Thymus (tissue), 11 donors: ENCODE measurements at regions not wholly inside any gene's neighbourhood (a gene's known extent, or its start where the extent isn't known, plus 50 kb on each side); places are given as distances from the start of the nearest gene placed in this dataset.

Experiments used
- DNase-seq, 9 donors: peaks; one replicate each; pipeline ENCODE4 v3.0.0-alpha.2; 2013; ENCODE audit warnings: low spot score in 9 of 9, low read depth in 6 of 9, missing footprints in 1 of 9
- H3K27ac ChIP-seq, 2 donors: one replicate each; pipeline ENCODE4 v1.5.1; 2013; ENCODE audit warnings: control low read depth in 1 of 2, low read depth in 1 of 2, low read length in 1 of 2, mild to moderate bottlenecking in 1 of 2, moderate library complexity in 1 of 2
- H3K27me3 ChIP-seq, 2 donors: one replicate each; pipeline ENCODE4 v1.5.1; 2013; ENCODE audit warnings: low read length in 1 of 2; ENCODE audit not compliant: control insufficient read depth in 2 of 2, insufficient read depth in 1 of 2
- H3K36me3 ChIP-seq, 2 donors: one replicate each; pipeline ENCODE4 v1.5.1; 2013; ENCODE audit warnings: low read length in 1 of 2, mild to moderate bottlenecking in 1 of 2, moderate library complexity in 1 of 2; ENCODE audit not compliant: control insufficient read depth in 2 of 2, insufficient read depth in 2 of 2
- H3K4me1 ChIP-seq, 2 donors: one replicate each; pipeline ENCODE4 v1.5.1; 2013; ENCODE audit warnings: low read length in 2 of 2; ENCODE audit not compliant: control insufficient read depth in 2 of 2, insufficient read depth in 2 of 2
- H3K4me3 ChIP-seq, 2 donors: one replicate each; pipeline ENCODE4 v1.5.1; 2013; ENCODE audit warnings: low read length in 2 of 2, control low read depth in 1 of 2, mild to moderate bottlenecking in 1 of 2
- H3K9me3 ChIP-seq, 2 donors: one replicate each; pipeline ENCODE4 v1.5.1; 2013; ENCODE audit warnings: low read length in 1 of 2, mild to moderate bottlenecking in 1 of 2; ENCODE audit not compliant: control insufficient read depth in 2 of 2, insufficient read depth in 1 of 2
- WGBS: extraction: QIAGEN DNeasy Blood & Tissue Kit; methylation state at CpG from one replicate; pipeline ENCODE4 v1.1.7; 2013; 5-methylcytosine and 5-hydroxymethylcytosine counted together
- donor health status: healthy.

GRCh38 chr10:53412651-53413050 lies 640.1 kb upstream of the MBL2 start:
- H3K27me3 ChIP-seq = no peaks in the 10 kb centered on the region
- WGBS = 94% methylated on average over 2 of the region's 2 CpGs
- no peaks in the 10 kb centered on the region for H3K36me3 ChIP-seq
- no peaks in the 10 kb centered on the region for H3K4me1 ChIP-seq
- no peak overlapping the region for H3K4me3 ChIP-seq
- DNase-seq = no peak
- H3K27ac ChIP-seq = no peak overlapping the region
- no peaks in the 10 kb centered on the region for H3K9me3 ChIP-seq

GRCh38 chr10:53406532-53406931 lies 633.9 kb upstream of the MBL2 start:
- DNase-seq = no peak
- H3K4me3 ChIP-seq = no peak overlapping the region
- no peaks in the 10 kb centered on the region for H3K36me3 ChIP-seq
- H3K27me3 ChIP-seq = no peaks in the 10 kb centered on the region
- no peak overlapping the region for H3K27ac ChIP-seq
- H3K4me1 ChIP-seq = no peaks in the 10 kb centered on the region
- no peaks in the 10 kb centered on the region for H3K9me3 ChIP-seq
- WGBS = over 99% methylated on average over 3 of the region's 3 CpGs

GRCh38 chr10:53403688-53404087 lies 631.1 kb upstream of the MBL2 start:
- H3K4me3 ChIP-seq = no peak overlapping the region
- no peaks in the 10 kb centered on the region for H3K4me1 ChIP-seq
- H3K27me3 ChIP-seq = no peaks in the 10 kb centered on the region
- DNase-seq = no peak
- 35% methylated on average over 4 of the region's 4 CpGs for WGBS
- no peaks in the 10 kb centered on the region for H3K36me3 ChIP-seq
- no peak overlapping the region for H3K27ac ChIP-seq
- no peaks in the 10 kb centered on the region for H3K9me3 ChIP-seq

- 94% methylated on average over 3 of the region's 3 CpGs for WGBS
- no peaks in the 10 kb centered on the region for H3K36me3 ChIP-seq
- no peak overlapping the region for H3K27ac ChIP-seq
- no peak for DNase-seq
- no peaks in the 10 kb centered on the region for H3K4me1 ChIP-seq
- H3K9me3 ChIP-seq = no peaks in the 10 kb centered on the region
- no peaks in the 10 kb centered on the region for H3K27me3 ChIP-seq
- H3K4me3 ChIP-seq = no peak overlapping the region
These were observed 630.0 kb upstream of the MBL2 start for GRCh38 chr10:53402594-53402993.

GRCh38 chr10:53401536-53401935 lies 629.0 kb upstream of the MBL2 start:
- DNase-seq = no peak
- no peaks in the 10 kb centered on the region for H3K9me3 ChIP-seq
- no peak overlapping the region for H3K27ac ChIP-seq
- H3K4me3 ChIP-seq = no peak overlapping the region
- no peaks in the 10 kb centered on the region for H3K27me3 ChIP-seq
- H3K36me3 ChIP-seq = no peaks in the 10 kb centered on the region
- no peaks in the 10 kb centered on the region for H3K4me1 ChIP-seq

- DNase-seq = no peak
- Histone ChIP-seq H3K27ac (no peak overlapping the region), H3K4me1 (no peaks in the 10 kb centered on the region), H3K9me3 (no peaks in the 10 kb centered on the region), H3K4me3 (no peak overlapping the region), H3K36me3 (no peaks in the 10 kb centered on the region), H3K27me3 (no peaks in the 10 kb centered on the region)
- WGBS = 90% methylated on average over 2 of the region's 2 CpGs
These were observed 624.3 kb upstream of the MBL2 start for GRCh38 chr10:53396876-53397275.

- H3K9me3 ChIP-seq = no peaks in the 10 kb centered on the region
- WGBS = 93% methylated on average over 5 of the region's 5 CpGs
These were observed 622.9 kb upstream of the MBL2 start for GRCh38 chr10:53395449-53395848.

GRCh38 chr10:53387562-53387961 lies 615.0 kb upstream of the MBL2 start:
- 95% methylated on average over 4 of the region's 4 CpGs for WGBS

More at GRCh38 chr10:53395449-53395848, 622.9 kb upstream of the MBL2 start:
- H3K27ac ChIP-seq = no peak overlapping the region
- H3K36me3 ChIP-seq = no peaks in the 10 kb centered on the region
- no peak for DNase-seq
- H3K27me3 ChIP-seq = no peaks in the 10 kb centered on the region
- no peak overlapping the region for H3K4me3 ChIP-seq
- no peaks in the 10 kb centered on the region for H3K4me1 ChIP-seq

GRCh38 chr10:53382543-53382942 lies 610.0 kb upstream of the MBL2 start:
- Histone ChIP-seq H3K4me1 (no peaks in the 10 kb centered on the region), H3K4me3 (no peak overlapping the region), H3K27me3 (no peaks in the 10 kb centered on the region), H3K9me3 (no peaks in the 10 kb centered on the region), H3K36me3 (no peaks in the 10 kb centered on the region), H3K27ac (no peak overlapping the region)
- DNase-seq = no peak
- 94% methylated on average over 3 of the region's 3 CpGs for WGBS

More at GRCh38 chr10:53387562-53387961, 615.0 kb upstream of the MBL2 start:
- H3K27me3 ChIP-seq = no peaks in the 10 kb centered on the region
- H3K4me1 ChIP-seq = no peaks in the 10 kb centered on the region
- no peaks in the 10 kb centered on the region for H3K9me3 ChIP-seq
- H3K36me3 ChIP-seq = no peaks in the 10 kb centered on the region
- H3K27ac ChIP-seq = no peak overlapping the region
- DNase-seq = no peak
- no peak overlapping the region for H3K4me3 ChIP-seq

GRCh38 chr10:53379956-53380355 lies 607.4 kb upstream of the MBL2 start:
- H3K27me3 ChIP-seq = no peaks in the 10 kb centered on the region
- H3K9me3 ChIP-seq = no peaks in the 10 kb centered on the region
- whole genome bisulfite sequencing = 85% methylated on average over 1 of the region's 1 CpG
- H3K36me3 ChIP-seq = no peaks in the 10 kb centered on the region
- H3K4me3 ChIP-seq = no peak overlapping the region
- H3K27ac ChIP-seq = no peak overlapping the region
- no peak for DNase-seq
- no peaks in the 10 kb centered on the region for H3K4me1 ChIP-seq
